ENCODE measurements at regions not wholly inside any gene's neighbourhood (a gene's known extent, or its start where the extent isn't known, plus 50 kb on each side); places are given as distances from the start of the nearest gene placed in this dataset.
A peak's percentile ranks its signal among the peaks of the same experiment; 100 is the strongest.

DNA sequence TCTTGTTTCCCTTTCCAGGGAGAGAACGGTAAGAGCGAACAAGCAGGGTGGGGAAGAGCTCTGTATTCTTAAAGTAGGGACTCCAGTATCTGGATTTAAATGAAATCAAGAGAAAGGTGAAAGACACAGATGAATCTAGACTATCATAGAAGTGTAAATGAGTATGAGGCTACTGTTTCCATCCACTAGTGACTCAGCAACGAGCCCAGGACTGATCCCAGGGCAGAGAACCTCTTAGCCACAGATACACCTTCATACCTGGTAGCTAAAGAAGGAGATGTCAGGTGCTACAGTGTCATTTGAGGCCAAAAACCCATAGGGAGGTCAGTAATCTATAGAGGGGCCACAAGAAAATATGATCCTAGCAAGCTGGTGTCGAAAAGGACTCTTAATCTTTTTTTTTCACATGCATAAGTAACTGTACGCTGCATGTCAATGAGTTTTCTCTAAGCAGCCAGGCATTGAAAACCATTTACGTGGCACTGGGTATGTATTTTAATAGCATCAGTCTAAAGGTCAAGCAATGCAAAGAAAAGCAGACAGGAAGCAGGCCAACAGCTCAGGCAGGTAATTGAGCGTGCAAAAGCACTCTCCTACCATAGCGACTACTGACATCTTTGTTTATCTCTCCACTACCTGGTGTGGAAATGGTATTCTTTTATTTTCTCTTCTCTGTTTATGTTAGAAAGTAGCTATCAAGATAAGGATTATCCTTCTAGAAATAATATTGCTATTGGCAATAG, 91.5 kb upstream of the EGR2 start:
- peaks cover 2% of the 10 kb centered on the region for H3K4me1 Mint-ChIP-seq (ENCODE audit: low read depth)
- H3K27ac Mint-ChIP-seq = no peak overlapping the region
- no peaks in the 10 kb centered on the region for H3K9me3 Mint-ChIP-seq
- TF ChIP-seq, protein P1, sequence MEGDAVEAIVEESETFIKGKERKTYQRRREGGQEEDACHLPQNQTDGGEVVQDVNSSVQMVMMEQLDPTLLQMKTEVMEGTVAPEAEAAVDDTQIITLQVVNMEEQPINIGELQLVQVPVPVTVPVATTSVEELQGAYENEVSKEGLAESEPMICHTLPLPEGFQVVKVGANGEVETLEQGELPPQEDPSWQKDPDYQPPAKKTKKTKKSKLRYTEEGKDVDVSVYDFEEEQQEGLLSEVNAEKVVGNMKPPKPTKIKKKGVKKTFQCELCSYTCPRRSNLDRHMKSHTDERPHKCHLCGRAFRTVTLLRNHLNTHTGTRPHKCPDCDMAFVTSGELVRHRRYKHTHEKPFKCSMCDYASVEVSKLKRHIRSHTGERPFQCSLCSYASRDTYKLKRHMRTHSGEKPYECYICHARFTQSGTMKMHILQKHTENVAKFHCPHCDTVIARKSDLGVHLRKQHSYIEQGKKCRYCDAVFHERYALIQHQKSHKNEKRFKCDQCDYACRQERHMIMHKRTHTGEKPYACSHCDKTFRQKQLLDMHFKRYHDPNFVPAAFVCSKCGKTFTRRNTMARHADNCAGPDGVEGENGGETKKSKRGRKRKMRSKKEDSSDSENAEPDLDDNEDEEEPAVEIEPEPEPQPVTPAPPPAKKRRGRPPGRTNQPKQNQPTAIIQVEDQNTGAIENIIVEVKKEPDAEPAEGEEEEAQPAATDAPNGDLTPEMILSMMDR (IDR thresholded peaks at IDR 0.05) = no peak
- DNase-seq (no peak), ATAC-seq (no peak)
- intact Hi-C loops (cut with micrococcal nuclease) = no loop called here
- H3K4me3 Mint-ChIP-seq = no peak overlapping the region
- ChIA-PET POLR2A (no interaction called here), CTCF (interaction anchor here (2.3 kb wide), 1 partner anchor 251 kb away, joined by 6 read pairs; no protein-coding TSS in a partner anchor)
- H3K27me3 Mint-ChIP-seq = peaks cover 22% of the 10 kb centered on the region
- no peaks in the 10 kb centered on the region for H3K36me3 Mint-ChIP-seq (ENCODE audit: low read depth)

DNA sequence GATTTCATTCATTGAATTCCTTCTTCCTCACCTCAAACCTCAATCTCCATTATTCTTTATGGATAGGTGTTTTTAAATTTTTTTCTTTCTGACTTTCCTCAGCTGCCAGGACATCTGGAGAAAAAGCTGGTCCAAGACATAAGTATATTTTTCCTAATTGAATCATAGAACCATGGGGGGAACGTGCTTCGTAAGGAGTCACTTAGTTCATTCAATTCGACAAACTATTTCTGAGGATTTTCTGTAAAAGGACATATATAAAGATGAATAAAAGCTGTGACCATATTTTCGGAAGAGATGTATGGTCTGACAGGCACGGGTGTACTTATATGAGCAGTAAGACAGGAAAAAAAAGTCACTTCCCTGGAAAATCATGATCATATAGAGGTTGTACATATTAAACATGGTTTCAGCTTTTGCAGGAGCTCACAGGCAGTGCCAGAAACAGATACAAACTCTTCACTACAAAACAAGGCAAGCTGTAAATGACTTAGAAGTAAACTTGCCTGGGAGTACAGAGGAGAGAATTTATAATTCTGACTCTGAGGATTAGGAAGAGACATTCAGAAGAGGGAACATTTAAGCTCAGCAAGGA, 88.2 kb upstream of the EGR2 start:
- ChIA-PET CTCF (no interaction called here), POLR2A (no interaction called here)
- H3K4me1 Mint-ChIP-seq (ENCODE audit: low read depth) = peaks cover 5% of the 10 kb centered on the region
- no peaks in the 10 kb centered on the region for H3K36me3 Mint-ChIP-seq (ENCODE audit: low read depth)
- DNase-seq (no peak), ATAC-seq (no peak)
- H3K4me3 Mint-ChIP-seq = no peak overlapping the region
- intact Hi-C loops (cut with micrococcal nuclease) = no loop called here
- no peak overlapping the region for H3K27ac Mint-ChIP-seq
- TF ChIP-seq, protein P1 (IDR thresholded peaks at IDR 0.05) = no peak
- H3K9me3 Mint-ChIP-seq = no peaks in the 10 kb centered on the region
- H3K27me3 Mint-ChIP-seq = peaks cover 23% of the 10 kb centered on the region

DNA sequence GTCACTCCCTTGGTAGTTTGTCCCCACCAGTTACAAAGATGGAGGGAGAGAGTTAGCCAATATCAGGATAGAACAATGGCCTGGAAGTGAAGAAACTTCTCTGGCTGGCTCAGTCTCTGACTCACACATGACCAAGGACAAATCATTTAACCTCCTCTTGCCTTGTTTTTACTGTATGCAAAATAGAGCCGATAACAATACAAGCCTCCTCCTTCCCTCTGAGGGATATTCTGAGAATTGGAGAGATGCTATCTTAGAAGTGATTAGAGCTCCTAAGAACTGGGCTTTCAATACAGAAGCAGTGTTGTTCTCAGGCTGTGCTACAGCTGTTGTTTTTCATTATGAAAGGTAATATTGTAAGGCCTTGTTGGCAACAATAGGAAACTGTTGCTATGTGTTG, 87.7 kb upstream of the EGR2 start:
- peaks cover 21% of the 10 kb centered on the region for H3K27me3 Mint-ChIP-seq

DNA sequence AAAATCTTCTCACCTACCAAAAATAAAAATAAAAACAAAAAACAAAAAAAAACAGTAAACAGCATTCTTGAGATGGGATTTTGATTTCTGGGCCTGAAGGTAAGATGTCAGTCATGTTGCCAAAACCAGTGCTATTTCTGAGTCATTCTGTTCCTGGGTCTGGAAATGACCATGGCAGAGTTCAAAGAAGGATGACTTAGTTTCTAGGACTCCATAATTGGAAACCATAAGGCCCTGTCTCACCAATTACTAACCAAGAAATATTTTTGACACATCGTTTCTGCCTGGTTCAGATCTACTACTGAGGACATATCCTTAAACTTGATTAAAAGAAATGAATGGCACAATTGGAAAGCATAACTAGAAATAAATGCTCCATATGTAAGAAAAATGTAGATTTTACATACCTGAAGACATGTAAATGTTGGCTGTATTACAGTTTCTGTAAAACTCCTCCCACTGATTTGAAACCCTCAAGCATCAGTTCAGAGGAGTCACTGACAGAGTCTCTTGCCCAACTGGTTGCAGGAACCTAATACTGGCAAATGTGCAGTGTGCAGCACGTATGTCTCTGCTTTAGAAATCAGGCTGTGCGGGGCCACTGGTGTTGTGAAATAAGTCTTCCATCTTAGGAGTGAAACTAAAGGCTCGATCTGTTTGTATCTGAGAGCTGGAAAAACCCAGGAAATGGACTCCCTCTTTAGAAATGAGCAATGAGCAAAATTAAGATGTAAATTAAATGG, 84.8 kb upstream of the EGR2 start:
- CTCF ChIA-PET = interaction anchor here (2.0 kb wide), 1 partner anchor 290 kb away, joined by 5 read pairs; no protein-coding TSS in a partner anchor
- DNase-seq (no peak), ATAC-seq (peak; percentile 39)
- TF ChIP-seq, protein P1 (IDR thresholded peaks at IDR 0.05) = no peak
- peaks cover 5% of the 10 kb centered on the region for H3K4me1 Mint-ChIP-seq (ENCODE audit: low read depth)
- intact Hi-C loops (cut with micrococcal nuclease) = no loop called here
- no peaks in the 10 kb centered on the region for H3K36me3 Mint-ChIP-seq (ENCODE audit: low read depth)
- no peak overlapping the region for H3K4me3 Mint-ChIP-seq
- peaks cover 11% of the 10 kb centered on the region for H3K27me3 Mint-ChIP-seq
- H3K27ac Mint-ChIP-seq = no peak overlapping the region
- POLR2A ChIA-PET = no interaction called here
- H3K9me3 Mint-ChIP-seq = no peaks in the 10 kb centered on the region

More for the DNA sequence above, 87.7 kb upstream of the EGR2 start:
- POLR2A ChIA-PET = no interaction called here
- no peak overlapping the region for H3K27ac Mint-ChIP-seq
- no peak overlapping the region for H3K4me3 Mint-ChIP-seq
- H3K36me3 Mint-ChIP-seq (ENCODE audit: low read depth) = no peaks in the 10 kb centered on the region
- no peaks in the 10 kb centered on the region for H3K9me3 Mint-ChIP-seq
- ATAC-seq (peak; percentile 20), DNase-seq (no peak)
- intact Hi-C loops (cut with micrococcal nuclease) = no loop called here
- H3K4me1 Mint-ChIP-seq (ENCODE audit: low read depth) = peaks cover 5% of the 10 kb centered on the region
- TF ChIP-seq, protein P1 (IDR thresholded peaks at IDR 0.05) = no peak
- CTCF ChIA-PET = no interaction called here

All from activated CD8-positive, alpha-beta T cell treated with anti-CD3 and anti-CD28 coated beads for 36 hours (primary cell).